ENCODE measurements at regions not wholly inside any gene's neighbourhood (a gene's known extent, or its start where the extent isn't known, plus 50 kb on each side); places are given as distances from the start of the nearest gene placed in this dataset.
A peak's percentile ranks its signal among the peaks of the same experiment; 100 is the strongest.

DNA sequence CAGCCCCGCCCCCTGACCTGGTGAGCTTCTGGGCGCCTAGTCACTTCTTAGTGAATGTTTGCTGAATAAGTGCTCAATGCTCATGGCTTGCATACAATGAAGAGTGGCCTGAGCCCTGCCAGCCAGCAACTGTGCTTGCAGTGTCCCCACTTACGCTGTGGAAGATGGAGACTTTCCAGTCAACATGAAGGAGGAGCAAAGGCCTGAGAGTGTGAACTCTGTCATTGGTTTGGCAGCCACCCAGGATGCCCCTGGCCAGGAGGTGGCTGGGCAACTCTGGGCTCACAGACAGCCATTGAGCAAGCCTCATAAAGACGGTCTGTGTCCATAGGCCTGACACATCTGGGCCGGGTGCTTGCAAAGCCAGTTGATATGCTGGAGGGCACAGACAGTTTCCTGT lies 72.1 kb upstream of the MAMLD1 start:
- ChIA-PET POLR2A (no interaction called here), CTCF (no interaction called here)
- Mint-ChIP-seq H3K4me3 (ENCODE audit: unreplicated experiment) (no peak overlapping the region), H3K27ac (ENCODE audit: low read depth, unreplicated experiment) (no peak overlapping the region), H3K36me3 (ENCODE audit: insufficient read depth, unreplicated experiment) (no peaks in the 10 kb centered on the region), H3K4me1 (ENCODE audit: insufficient read depth, unreplicated experiment) (no peaks in the 10 kb centered on the region), H3K27me3 (ENCODE audit: insufficient read depth, unreplicated experiment) (no peaks in the 10 kb centered on the region), H3K9me3 (ENCODE audit: unreplicated experiment) (no peaks in the 10 kb centered on the region)
- intact Hi-C loops (cut with micrococcal nuclease), result no loop called here
- DNase-seq (ENCODE audit: unreplicated experiment), result peak; percentile 48
- TF ChIP-seq, protein P1, sequence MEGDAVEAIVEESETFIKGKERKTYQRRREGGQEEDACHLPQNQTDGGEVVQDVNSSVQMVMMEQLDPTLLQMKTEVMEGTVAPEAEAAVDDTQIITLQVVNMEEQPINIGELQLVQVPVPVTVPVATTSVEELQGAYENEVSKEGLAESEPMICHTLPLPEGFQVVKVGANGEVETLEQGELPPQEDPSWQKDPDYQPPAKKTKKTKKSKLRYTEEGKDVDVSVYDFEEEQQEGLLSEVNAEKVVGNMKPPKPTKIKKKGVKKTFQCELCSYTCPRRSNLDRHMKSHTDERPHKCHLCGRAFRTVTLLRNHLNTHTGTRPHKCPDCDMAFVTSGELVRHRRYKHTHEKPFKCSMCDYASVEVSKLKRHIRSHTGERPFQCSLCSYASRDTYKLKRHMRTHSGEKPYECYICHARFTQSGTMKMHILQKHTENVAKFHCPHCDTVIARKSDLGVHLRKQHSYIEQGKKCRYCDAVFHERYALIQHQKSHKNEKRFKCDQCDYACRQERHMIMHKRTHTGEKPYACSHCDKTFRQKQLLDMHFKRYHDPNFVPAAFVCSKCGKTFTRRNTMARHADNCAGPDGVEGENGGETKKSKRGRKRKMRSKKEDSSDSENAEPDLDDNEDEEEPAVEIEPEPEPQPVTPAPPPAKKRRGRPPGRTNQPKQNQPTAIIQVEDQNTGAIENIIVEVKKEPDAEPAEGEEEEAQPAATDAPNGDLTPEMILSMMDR (IDR thresholded peaks at IDR 0.05; ENCODE audit: unreplicated experiment), result no peak
- BruUV-seq (replicated peaks), result no TSS peak

DNA sequence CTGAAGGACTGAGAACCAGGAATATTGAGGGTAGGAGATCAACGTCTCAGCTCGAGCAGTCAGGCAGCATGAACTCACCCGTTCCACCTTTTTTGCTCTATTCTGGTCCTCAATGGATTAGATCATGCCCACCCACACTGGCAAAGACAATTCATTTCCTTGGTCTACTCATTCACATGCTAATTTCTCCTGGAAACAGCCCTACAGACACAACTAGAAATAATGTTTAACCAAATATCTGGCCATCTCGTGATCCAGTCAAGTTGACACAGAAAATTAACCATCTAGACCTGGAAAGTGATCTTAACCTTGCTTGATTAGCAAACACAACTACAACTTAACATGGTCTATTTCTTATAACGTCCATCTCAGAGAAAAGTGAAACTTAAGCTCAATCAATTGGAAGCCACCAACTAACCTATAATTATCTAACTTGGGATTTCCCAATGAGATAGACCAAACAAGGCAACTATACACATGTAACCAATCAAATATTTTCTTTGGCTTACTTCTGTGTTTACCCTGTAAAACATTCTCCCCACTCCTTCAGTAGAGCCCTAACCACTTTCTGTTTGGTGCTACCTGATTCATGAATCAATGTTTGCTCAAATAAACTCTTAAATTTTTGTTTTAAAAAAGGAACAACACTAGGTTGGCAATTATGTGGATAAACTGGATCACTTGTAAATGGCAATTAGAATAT lies 69.7 kb upstream of the MAMLD1 start:
- BruUV-seq (replicated peaks), result no TSS peak
- TF ChIP-seq, protein P1 (IDR thresholded peaks at IDR 0.05; ENCODE audit: unreplicated experiment), result no peak
- no peaks in the 10 kb centered on the region for H3K4me1 Mint-ChIP-seq (ENCODE audit: insufficient read depth, unreplicated experiment)
- no peak overlapping the region for H3K4me3 Mint-ChIP-seq (ENCODE audit: unreplicated experiment)
- H3K27ac Mint-ChIP-seq (ENCODE audit: low read depth, unreplicated experiment), result no peak overlapping the region
- no peaks in the 10 kb centered on the region for H3K27me3 Mint-ChIP-seq (ENCODE audit: insufficient read depth, unreplicated experiment)
- ChIA-PET POLR2A (no interaction called here), CTCF (interaction anchor here (0.8 kb wide), 1 partner anchor 38 kb away, joined by 3 read pairs; no protein-coding TSS in a partner anchor)
- no peaks in the 10 kb centered on the region for H3K9me3 Mint-ChIP-seq (ENCODE audit: unreplicated experiment)
- no peak for DNase-seq (ENCODE audit: unreplicated experiment)
- intact Hi-C loops (cut with micrococcal nuclease), result no loop called here
- H3K36me3 Mint-ChIP-seq (ENCODE audit: insufficient read depth, unreplicated experiment), result no peaks in the 10 kb centered on the region

DNA sequence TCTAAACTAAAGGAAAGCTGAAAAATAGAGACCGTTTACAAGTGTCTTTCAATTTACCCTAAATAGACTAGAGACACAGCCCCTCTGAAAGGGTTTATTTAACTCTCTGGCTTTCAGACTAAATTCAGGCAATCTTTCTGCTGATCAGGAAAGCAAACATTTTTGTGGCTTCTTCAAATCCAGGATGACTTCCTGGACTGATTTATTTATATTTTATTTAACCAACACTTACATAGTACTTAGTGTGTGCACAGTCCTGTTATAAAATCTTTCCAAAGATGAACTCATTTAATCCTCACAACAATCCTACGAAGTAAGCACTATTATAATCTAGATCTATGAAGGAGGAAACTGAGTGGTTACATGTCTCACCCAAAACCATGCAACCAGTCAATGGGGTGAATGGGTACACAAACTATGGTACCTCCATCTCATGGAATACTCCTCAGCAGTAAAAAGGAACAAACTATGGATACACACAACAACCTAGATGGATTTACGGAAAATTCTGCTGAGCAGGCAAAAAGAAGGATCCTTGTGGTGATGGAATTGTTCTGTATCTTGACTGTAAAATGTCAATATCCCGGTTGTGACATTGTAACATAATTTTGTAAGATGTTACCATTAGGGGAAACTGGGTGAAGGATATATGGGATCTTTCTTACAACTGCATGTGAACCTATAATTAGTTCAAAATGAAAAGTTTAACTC lies 64.1 kb upstream of the MAMLD1 start:
- H3K9me3 Mint-ChIP-seq (ENCODE audit: unreplicated experiment), result no peaks in the 10 kb centered on the region
- intact Hi-C loops (cut with micrococcal nuclease), result no loop called here
- DNase-seq (ENCODE audit: unreplicated experiment), result no peak

DNA sequence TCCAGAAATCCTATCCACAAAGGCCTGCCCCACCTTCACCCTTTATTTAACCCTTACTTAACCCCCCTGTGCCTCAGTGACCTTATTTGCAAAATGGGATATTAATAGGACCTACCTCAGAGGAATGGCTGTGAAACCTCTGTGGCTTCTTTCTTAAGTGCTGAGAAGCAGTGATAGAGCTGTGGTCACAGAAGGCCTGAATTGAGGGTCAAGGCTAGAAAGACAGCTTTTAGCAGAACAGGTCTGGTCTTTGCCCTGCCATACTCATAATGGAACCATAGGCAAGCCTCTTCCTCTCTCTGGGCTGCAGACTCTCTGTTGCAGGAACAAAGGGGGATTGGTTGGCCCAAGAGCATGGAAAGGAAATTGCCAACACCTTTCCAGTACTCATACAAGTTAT lies 63.5 kb upstream of the MAMLD1 start:
- Mint-ChIP-seq H3K27ac (ENCODE audit: low read depth, unreplicated experiment) (no peak overlapping the region), H3K27me3 (ENCODE audit: insufficient read depth, unreplicated experiment) (no peaks in the 10 kb centered on the region), H3K9me3 (ENCODE audit: unreplicated experiment) (no peaks in the 10 kb centered on the region), H3K36me3 (ENCODE audit: insufficient read depth, unreplicated experiment) (no peaks in the 10 kb centered on the region), H3K4me3 (ENCODE audit: unreplicated experiment) (no peak overlapping the region), H3K4me1 (ENCODE audit: insufficient read depth, unreplicated experiment) (no peaks in the 10 kb centered on the region)
- CTCF ChIA-PET, result no interaction called here
- TF ChIP-seq, protein P1 (IDR thresholded peaks at IDR 0.05; ENCODE audit: unreplicated experiment), result no peak
- no peak for DNase-seq (ENCODE audit: unreplicated experiment)
- POLR2A ChIA-PET, result no interaction called here
- BruUV-seq (replicated peaks), result no TSS peak
- intact Hi-C loops (cut with micrococcal nuclease), result no loop called here

More for the DNA sequence above, 64.1 kb upstream of the MAMLD1 start:
- BruUV-seq (replicated peaks), result no TSS peak
- ChIA-PET POLR2A (interaction anchor here (0.7 kb wide), 1 partner anchor 277 kb away, joined by 3 read pairs; no protein-coding TSS in a partner anchor), CTCF (no interaction called here)
- Mint-ChIP-seq H3K27ac (ENCODE audit: low read depth, unreplicated experiment) (no peak overlapping the region), H3K4me3 (ENCODE audit: unreplicated experiment) (no peak overlapping the region), H3K4me1 (ENCODE audit: insufficient read depth, unreplicated experiment) (no peaks in the 10 kb centered on the region), H3K27me3 (ENCODE audit: insufficient read depth, unreplicated experiment) (no peaks in the 10 kb centered on the region), H3K36me3 (ENCODE audit: insufficient read depth, unreplicated experiment) (no peaks in the 10 kb centered on the region)
- TF ChIP-seq, protein P1 (IDR thresholded peaks at IDR 0.05; ENCODE audit: unreplicated experiment), result no peak

Data from MCF 10A (cell line).